ENCODE measurements at regions not wholly inside any gene's neighbourhood (a gene's known extent, or its start where the extent isn't known, plus 50 kb on each side); places are given as distances from the start of the nearest gene placed in this dataset.

- TF ChIP-seq CTCF (IDR thresholded peaks at IDR 0.05) (no peak), POLR2A (IDR thresholded peaks at IDR 0.05) (no peak)
Measured at GRCh38 chr15:91552555-91552954, 301.0 kb upstream of the SLCO3A1 start.
